Stimulated activated CD4-positive, alpha-beta T cell treated with anti-CD3 and anti-CD28 coated beads, Interleukin-12 subunit alpha, Interleukin-12 subunit beta, amount 100 ng/mL, for 48 hours (primary cell): ENCODE measurements at regions not wholly inside any gene's neighbourhood (a gene's known extent, or its start where the extent isn't known, plus 50 kb on each side); places are given as distances from the start of the nearest gene placed in this dataset.
"Not testable (repeated sequence)": the region's sequence is repeated elsewhere in the genome, so short reads cannot be mapped to it uniquely, and the experiment has no call there.

ENCODE experiments used
- DNase-seq, 3 donors: peaks; one replicate each; pipeline ENCODE4 v3.0.0-alpha.2; 2020; ENCODE audit warnings: low read depth in 2 of 3, low spot score in 1 of 3

DNA sequence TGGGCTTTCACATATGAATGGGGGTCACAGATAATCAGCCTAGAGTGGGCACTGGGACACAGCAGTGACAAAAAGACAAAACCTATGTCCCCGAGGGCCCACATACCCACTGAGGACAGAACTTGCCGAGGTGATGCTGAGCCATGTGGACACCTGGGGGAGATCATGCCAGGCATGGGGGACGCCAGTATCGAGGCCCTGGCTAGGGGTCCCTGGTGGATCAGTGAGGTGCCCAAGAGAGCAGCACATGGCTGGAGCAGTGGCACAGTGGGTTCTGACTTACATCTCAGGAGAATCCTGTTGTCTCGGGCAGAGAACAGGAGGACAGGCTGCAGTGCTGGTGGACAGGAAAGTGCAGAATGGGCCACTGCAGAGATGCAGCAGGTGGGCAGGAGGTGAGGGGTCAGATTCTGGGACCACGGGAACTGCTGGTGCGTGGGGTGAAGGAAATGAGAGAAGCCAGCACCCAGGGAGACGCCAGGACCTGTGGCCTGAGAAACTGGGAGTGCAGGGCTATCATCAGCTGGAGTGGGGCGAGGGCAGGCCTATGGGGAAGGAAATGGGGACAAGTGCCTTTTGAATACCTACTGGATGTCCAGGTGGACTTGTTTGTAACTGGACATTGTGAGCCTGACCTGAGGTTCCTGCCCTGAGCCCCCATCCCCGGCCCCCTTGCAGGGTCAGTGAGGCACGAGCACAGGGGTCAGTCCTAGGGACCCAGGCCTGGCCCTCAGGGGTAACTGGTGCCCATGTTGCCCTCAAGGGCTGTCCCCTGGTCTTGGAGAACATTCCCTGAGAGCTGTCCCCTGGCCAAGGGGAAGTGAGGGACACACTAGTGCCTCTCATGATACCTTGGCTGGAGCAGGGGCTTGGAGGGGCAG lies 91.2 kb upstream of the RET start:
- no peak for DNase-seq

GRCh38 chr10:42986633-42987032 lies 90.2 kb upstream of the RET start:
- DNase-seq, result no peak

DNA sequence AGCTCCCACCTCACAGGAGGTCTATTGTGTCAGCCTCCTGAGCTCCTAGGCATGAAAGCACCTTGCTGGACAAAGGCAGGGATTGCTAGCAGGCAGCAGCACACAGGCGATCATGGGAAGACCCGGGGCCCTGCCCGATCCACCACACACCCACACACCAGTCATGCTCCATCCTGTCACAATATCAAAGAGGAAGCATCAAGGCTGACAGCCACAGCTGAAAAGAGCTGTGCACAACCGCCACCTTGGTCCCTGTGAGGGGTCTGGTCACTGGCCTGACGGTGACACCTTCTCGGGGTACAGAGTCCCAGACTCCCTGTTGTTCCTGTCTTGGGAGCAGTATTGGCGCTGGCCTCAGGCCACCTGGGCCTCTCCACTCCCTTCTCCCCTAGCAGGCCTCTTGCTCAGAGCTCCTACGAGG lies 89.7 kb upstream of the RET start:
- DNase-seq, result no peak

GRCh38 chr10:42987575-42987974 lies 89.3 kb upstream of the RET start:
- DNase-seq, result no peak

DNA sequence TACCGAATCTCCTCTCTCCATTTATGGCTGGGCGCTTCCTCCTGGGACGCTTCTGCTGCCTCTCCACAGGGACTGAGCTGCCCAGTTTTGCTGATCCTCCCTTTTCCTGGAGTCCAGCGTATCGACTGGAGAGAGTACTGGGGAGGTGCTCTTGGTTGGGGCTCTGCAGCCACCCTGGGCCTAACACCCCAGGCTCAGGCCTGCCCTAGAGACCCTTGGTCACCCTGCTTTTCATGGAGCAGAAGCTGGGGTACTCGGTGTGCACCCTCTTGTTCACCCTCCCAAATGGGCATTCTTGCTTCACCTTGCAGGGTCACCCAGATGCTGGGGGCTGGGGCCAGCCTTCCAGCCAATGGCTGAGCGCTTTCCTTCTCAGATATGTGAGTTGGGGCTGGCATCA lies 88.8 kb upstream of the RET start:
- no peak for DNase-seq

DNA sequence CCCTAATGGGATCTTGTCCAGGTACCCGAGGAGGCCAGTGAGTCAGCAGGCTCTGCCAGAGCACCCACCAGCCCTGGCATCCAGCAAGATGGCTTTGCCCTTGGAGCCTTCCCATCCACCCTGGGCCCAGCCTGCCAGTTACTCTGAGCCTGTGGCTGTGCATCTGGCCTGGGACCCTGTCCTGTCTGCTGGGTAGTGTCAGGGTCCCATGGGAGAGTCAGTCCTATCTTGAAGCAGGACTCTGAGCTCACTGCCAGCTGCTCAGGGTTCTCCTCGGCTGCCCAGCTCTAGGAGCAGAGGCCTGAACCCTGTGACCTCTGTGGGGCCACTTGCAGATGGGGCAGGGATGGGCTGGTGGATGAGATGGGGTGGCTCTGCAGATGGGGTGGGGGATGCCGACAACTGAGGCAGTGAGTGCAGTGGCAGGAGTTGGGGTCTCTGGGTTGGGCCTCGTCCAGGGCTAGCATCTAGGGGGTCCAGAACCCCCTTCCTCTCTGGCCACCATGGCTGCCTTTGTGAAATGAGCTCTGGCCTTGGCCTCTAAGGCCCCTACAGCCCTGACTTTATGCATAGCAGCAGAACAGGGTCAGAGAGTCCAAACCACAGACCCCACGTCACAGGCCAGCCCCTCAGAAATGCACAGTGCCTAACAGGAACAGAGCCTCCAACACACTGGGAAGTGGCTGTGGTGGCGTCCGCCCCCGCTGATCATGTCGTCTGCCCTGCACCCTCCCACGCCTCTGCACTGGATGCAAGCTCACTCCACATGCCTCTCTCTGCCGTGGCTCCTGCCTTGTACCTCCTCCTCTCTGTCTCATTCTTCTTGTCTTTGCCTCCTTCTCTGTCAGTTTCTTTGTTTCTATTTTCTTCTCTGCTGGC lies 88.1 kb upstream of the RET start:
- no peak for DNase-seq

DNA sequence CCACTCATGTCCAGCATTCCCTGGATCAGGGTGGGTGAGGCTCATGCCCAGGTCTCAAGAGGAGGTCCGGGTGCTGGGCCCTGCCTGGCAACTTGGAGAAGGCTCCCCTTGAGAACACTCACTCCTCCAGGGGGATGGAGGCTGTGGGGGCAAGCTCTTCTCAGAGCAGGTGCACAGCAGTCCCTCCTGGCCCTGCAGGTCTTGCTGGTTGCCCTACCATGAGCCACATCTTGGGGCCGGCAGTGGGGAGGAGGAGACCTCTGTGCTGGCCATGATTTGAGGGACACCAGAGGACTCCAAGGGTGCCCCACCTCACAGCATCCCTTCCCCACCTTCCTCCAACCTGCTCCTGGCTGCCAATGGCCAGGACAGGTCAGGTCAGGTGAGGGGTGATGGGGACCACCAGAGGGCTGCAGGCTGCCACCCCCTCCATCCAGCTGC lies 87.4 kb upstream of the RET start:
- no peak for DNase-seq

- DNase-seq, result no peak
Observed at GRCh38 chr10:42990016-42990720, 86.7 kb upstream of the RET start.

DNA sequence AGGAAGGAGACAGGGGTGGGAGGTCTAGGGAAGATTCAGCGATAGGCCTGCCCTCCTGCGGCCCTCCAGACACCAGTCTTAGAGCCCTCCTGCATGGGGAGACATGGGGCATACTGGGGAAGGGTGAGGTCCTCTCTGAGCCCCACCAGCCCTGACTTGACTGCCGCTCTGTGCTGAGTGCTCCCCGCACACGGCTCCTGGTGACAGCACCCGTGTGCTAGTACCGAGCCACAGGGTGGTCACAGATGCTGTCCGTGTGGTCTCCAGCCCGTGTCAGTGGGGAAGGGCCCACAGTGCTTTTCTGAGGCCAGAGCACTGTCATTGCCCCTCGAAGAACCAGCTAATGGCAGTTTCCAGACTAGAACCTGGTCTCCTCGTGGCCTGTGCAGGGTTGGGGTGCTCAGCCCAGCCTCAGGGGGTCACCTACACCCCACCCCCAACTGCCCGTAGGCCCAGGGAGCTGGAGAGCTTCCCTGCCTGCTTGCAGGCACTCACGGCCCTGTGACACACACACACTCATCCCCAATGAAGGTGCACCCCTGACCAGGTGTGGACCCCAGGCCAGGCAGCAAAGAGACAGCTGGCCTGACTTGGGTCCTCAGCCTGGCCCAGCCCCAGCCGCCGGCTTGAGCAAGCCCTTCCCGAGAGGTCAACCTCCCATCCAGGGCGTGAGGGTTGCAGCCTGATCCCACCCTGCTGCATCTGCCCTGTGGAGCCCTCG lies 86.0 kb upstream of the RET start:
- no peak for DNase-seq

- DNase-seq, result no peak
Observed at GRCh38 chr10:42991442-42992098, 85.3 kb upstream of the RET start.

- no peak for DNase-seq
Observed at GRCh38 chr10:42992156-42992956, 84.5 kb upstream of the RET start.

- no peak for DNase-seq
Observed at GRCh38 chr10:42992957-42993390, 83.9 kb upstream of the RET start.

- DNase-seq, result not testable (repeated sequence)
Observed at GRCh38 chr10:42994909-42995308, 82.0 kb upstream of the RET start.

- no peak for DNase-seq
Observed at GRCh38 chr10:42995537-42995936, 81.3 kb upstream of the RET start.

GRCh38 chr10:42996588-42996987 lies 80.3 kb upstream of the RET start:
- no peak for DNase-seq

- DNase-seq, result no peak
Observed at GRCh38 chr10:42997151-42997848, 79.6 kb upstream of the RET start.

- no peak for DNase-seq
Observed at GRCh38 chr10:42997849-42998165, 79.1 kb upstream of the RET start.

GRCh38 chr10:42998481-42999384 lies 78.1 kb upstream of the RET start:
- DNase-seq, result no peak
